ENCODE measurements at regions not wholly inside any gene's neighbourhood (a gene's known extent, or its start where the extent isn't known, plus 50 kb on each side); places are given as distances from the start of the nearest gene placed in this dataset.

DNA sequence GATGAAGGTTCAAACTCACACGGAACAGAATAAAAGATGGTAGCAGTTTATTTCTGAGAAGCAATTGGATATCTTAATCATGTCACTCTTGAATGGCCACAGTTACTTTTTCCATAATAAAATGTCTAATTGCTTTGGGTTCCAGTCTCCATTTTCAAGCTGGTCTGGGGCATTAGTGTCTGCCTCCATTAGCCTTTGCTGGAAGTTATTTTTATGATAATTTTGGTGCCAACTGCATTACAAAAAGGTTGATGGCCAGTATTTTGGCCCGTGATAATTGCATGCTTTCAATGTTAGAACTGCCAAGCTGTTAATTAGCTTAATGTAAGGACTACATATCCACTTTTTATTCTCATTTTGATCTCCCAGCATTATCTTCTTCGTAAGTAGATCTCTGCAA is 165.9 kb downstream of the SMC2 start:
- TF ChIP-seq SP1 (IDR thresholded peaks at IDR 0.05) (no peak), BHLHE40 (IDR thresholded peaks at IDR 0.05; ENCODE audit: borderline replicate concordance) (no peak), TARDBP (IDR thresholded peaks at IDR 0.05) (no peak)
